Hematopoietic multipotent progenitor cell treated with erythropoietin and hydrocortisone succinate and interleukin-3 and kit ligand, for 4 days (in vitro differentiated cells): ENCODE measurements at regions not wholly inside any gene's neighbourhood (a gene's known extent, or its start where the extent isn't known, plus 50 kb on each side); places are given as distances from the start of the nearest gene placed in this dataset.
A peak's percentile ranks its signal among the peaks of the same experiment; 100 is the strongest.
"Not testable (repeated sequence)": the region's sequence is repeated elsewhere in the genome, so short reads cannot be mapped to it uniquely, and the experiment has no call there.

Experiments
- DNase-seq: peaks from one replicate; pipeline ENCODE4 v3.0.0-alpha.2; 2015

- no peak for DNase-seq
Observed at GRCh38 chr10:27388761-27389399, 115.2 kb upstream of the RAB18 start.

DNA sequence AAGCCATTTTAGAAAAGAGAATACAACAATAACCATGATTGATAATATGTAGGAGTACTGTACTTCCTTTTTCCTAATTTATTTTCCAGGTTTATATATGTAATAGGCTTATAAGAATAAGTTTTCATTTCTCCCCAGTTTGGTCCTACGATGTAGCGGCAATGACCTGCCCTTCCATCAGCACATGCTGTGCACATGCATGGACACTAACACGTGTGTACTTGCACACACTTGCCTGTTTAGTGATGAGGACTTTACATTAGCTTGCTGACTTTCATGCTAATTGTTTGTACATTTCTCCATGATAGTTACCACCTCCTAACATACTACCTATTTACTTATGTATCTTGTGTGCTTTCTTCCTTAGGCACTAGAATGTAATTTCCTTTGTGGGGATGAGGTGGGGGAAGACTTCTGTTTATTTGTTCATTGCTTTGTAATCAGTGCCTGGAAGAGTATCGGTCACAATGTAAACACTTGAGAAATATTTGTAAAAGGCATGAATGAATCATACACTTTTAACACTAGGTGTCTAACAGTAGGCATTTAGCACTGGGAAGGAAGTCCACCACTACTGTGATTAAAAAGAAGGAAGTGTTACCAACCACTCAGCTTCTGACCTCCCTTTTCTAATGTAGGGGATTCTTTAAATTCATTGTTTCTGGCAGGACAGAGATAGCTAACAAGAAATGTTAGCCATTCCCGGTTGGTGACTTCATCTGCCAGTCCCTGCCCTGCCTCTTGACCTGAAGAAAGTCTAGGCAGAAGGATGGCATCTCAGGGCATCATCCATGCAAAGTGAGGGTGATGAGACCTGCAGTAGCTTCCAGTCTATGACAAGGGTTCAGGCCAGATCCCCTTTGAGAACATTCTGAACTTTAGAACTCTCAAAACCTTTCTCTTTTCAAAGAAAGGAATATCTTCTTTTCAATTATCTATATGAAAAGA lies 120.2 kb upstream of the RAB18 start:
- peak; percentile 7 for DNase-seq

GRCh38 chr10:27382176-27382575 lies 121.9 kb upstream of the RAB18 start:
- DNase-seq = no peak

GRCh38 chr10:27380929-27381358 lies 123.2 kb upstream of the RAB18 start:
- no peak for DNase-seq

DNA sequence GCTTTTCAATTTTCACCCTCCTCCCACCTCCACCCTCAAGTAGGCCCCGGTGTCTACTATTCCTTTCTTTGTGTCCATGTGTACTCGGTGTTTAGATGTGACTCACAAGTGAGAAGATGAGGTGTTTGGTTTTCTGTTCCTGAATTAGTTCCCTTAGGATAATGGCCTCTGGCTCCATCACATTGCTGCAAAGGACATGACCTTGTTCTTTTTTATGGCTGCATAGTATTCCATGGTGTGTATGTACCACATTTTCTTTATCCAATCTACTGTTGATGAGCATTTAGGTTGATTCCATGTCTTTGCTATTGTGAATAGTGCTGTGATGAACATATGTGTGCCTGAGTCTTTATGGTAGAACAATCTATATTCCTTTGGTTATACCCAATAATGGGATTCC lies 125.1 kb upstream of the RAB18 start:
- DNase-seq = not testable (repeated sequence)

- DNase-seq = no peak
Observed at GRCh38 chr10:27373566-27374160, 130.4 kb upstream of the RAB18 start.

DNA sequence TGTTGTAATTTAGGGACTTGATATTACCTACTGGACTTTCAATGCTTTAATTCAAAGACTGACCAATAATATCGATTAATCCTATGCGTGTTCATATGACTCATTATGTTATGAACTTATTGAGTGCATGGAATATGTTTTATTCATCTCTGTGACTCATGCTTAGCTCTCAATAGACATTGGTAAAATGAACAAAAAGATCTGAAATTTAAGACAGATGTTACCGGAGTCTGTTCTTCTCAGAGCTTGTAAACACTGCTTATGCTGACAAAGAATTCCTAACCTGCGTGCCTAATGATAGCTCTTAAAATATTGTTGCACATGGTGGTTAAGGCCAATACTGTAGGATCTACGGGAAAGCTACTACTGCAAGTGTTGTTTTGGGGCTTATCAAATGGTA lies 131.5 kb upstream of the ACBD5 start:
- no peak for DNase-seq

DNA sequence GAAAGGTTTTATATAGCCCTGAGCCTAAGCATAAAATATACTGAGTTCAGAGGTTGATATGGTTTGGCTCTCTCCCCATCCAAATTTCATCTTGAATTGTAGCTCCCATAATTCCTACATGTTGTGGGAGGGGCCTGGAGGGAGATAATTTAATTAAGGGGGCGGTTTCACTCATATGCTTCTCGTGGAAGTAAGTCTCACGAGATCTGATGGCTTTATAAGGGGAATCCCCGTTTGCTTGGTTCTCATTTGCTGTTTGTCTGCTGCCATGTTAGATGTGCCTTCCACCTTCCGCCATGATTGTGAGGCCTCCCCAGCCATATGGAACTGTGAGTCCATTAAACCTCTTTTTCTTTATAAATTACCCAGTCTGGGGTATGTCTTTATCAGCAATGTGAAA lies 130.8 kb upstream of the ACBD5 start:
- DNase-seq = not testable (repeated sequence)

- peak; percentile 48 for DNase-seq
Observed at GRCh38 chr10:27369880-27370279, 129.3 kb upstream of the ACBD5 start.

DNA sequence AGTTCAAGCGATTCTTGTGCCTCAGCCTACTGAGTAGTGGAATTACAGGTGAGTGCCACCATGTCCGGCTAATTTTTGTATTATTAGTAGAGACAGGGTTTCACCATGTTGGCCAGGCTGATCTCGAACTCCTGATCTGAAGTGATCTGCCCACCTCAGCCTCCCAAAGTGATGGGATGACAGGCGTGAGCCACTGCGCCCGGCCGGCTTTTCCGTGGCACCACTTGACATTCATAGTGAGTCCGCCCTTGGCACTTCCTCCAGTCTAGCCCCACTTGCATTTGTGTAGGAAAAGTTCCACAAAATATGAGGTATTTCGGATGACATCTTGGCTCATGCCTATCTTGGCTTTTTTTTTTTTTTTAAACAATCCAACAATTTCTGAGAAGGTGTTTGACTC lies 128.1 kb upstream of the ACBD5 start:
- no peak for DNase-seq

GRCh38 chr10:27366769-27367168 lies 126.2 kb upstream of the ACBD5 start:
- no peak for DNase-seq

DNA sequence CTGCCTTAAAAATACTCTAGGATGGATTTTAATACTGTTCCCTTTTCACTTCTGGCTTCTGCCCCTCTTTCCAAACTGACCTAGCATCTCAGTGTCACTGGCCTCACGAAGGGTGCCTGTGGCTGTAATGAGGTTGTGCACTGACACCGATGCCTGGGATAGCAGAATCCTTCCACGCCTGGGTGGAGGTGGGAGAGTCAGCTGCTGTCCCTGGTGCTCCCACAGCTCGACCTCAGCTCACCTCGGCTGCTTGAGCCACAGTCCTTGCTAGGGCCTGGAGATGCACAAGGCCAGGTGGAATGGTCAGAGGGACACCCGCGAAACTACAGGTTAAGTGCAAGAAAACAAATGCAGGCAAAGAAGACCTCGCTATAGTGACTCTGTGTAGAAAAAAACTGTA lies 123.4 kb upstream of the ACBD5 start:
- no peak for DNase-seq

GRCh38 chr10:27360581-27361172 lies 120.1 kb upstream of the ACBD5 start:
- peak; percentile 91 for DNase-seq

DNA sequence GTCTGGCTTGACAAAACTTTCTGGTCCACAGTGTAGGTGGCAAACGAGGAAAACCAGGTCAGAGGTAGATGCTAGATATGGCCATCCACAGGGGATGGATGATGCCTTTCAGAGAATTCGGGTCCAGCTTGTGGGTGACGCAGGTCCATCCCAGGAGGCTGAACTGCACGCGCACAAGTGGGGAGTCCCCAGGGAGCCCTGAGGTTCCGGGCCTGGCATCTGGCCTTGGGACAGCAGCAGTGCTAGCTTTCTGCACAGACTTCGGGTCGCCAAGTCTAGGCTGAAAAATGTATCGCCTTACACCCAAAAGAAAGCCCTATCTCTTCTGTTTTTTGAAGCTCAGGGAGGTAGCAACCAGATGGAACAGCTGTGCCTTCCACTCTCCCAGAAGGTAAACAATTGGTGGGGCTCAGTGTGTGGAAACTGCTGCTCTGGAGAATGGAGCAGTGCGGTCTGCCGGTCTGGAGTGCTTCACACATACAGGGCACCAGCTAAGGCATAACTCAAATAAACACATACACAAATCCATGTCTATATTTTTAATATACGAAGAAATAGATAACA lies 119.3 kb upstream of the ACBD5 start:
- DNase-seq = no peak

DNA sequence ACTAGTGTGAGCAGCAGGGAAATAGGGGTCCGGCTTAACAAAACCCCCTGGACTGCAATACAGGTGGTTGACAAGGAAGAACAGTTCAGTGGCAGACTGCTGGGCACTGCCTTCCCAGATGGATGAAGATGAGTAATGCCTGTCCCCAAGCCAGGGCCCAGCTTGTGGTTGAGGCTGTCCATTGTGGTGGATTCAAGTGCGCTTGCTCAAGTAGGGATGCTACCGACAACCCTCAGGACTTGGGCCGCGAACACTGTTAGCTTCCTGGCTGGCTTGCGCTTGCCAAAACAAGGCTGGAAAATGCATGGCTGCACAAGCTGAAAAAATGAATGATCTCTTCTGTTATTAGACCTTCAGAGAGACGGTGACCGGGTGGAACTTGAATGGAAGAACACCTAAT lies 116.1 kb upstream of the ACBD5 start:
- DNase-seq = no peak

- peak; percentile 36 for DNase-seq
Observed at GRCh38 chr10:27355918-27356573, 115.4 kb upstream of the ACBD5 start.

DNA sequence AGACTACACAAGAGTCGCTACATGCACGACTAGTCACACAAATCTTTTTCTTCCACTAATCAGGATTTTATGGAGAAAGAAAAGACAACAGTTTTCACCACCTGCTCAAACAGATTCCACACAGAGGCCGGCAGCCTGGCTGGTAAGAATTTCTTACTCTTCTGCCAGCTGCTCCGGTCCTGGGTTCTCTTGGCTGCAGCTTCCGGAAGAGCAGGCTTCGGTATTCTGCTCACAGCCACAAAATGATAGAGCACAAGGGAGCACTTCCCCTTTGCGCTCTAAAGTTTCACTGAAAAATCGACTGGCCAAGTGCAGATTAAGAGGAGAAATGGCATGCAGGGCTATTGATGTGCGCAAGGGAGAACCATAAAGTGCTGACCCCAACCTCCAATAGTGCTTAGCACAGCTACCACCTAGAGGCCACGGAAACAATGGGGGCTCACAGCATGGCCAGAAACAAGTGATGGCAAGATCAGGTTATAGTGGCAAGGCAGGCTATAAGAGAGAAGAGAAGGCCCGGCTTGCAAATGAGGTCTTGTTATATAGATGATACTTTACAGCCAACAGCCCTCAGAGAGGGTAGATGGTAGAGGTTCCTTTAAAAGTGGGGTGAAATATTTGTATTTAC lies 114.2 kb upstream of the ACBD5 start:
- peak; percentile 72 for DNase-seq

DNA sequence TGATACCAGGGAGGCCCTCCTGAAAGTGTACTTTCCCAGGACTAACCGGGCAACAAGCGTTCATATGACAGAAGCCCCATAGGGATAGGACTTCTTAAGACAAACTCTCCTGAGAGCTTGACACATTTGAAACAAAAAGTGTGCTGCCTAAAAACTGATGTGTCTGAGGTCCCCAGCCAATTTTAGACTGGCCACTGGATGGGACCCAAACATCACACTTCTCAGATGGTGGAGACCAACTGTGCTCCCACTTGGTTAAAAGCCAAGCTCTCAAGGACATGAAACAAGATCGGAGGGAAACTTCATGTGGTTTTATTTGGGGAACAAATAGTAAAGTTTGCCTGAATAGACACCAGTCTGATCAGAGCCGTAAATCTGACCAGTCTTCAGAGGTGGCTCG lies 113.5 kb upstream of the ACBD5 start:
- not testable (repeated sequence) for DNase-seq

GRCh38 chr10:27349987-27350386 lies 109.4 kb upstream of the ACBD5 start:
- DNase-seq = no peak

DNA sequence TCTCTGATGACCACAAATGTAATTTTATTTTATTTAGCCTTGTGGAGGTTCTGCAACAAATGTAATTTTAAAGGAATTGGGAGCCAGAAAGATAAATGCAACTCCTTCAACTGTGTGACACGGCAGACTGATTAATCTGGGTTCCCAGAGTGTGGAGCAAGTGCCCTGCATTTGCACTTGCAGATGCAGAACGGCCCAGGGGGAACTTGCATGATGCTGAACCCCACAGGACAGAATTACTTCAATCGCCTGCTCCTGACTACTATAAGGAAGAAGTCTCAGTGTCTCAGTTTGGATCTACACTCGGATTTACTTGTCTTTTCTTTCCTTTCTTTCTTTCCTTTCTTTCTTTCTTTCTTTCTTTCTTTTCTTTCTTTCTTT lies 107.2 kb upstream of the ACBD5 start:
- DNase-seq = peak; percentile 43

GRCh38 chr10:27345455-27345920 lies 104.9 kb upstream of the ACBD5 start:
- DNase-seq = peak; percentile 44
